ENCODE measurements at regions not wholly inside any gene's neighbourhood (a gene's known extent, or its start where the extent isn't known, plus 50 kb on each side); places are given as distances from the start of the nearest gene placed in this dataset.
"Not testable (repeated sequence)": the region's sequence is repeated elsewhere in the genome, so short reads cannot be mapped to it uniquely, and the experiment has no call there.

- not testable (repeated sequence) for DNase-seq
Observed at GRCh38 chr7:115789473-115789872, 241.1 kb downstream of the TFEC start.

- no peak for DNase-seq
Observed at GRCh38 chr7:115782696-115783490, 247.7 kb downstream of the TFEC start.

GRCh38 chr7:115779561-115779960 lies 251.0 kb downstream of the TFEC start:
- no peak for DNase-seq

GRCh38 chr7:115775981-115776380 lies 254.6 kb downstream of the TFEC start:
- DNase-seq, result no peak

GRCh38 chr7:115763347-115763746 lies 267.2 kb downstream of the TFEC start:
- no peak for DNase-seq

- DNase-seq, result no peak
Observed at GRCh38 chr7:115758025-115758424, 272.5 kb downstream of the TFEC start.

- DNase-seq, result no peak
Observed at GRCh38 chr7:115754226-115754625, 276.3 kb downstream of the TFEC start.

GRCh38 chr7:115749924-115750323 lies 280.6 kb downstream of the TFEC start:
- DNase-seq, result no peak

- no peak for DNase-seq
Observed at GRCh38 chr7:115748123-115748738, 282.3 kb downstream of the TFEC start.

- DNase-seq, result no peak
Observed at GRCh38 chr7:115747174-115747573, 283.4 kb downstream of the TFEC start.

- no peak for DNase-seq
Observed at GRCh38 chr7:115740043-115740442, 290.5 kb downstream of the TFEC start.

GRCh38 chr7:115734641-115735040 lies 295.9 kb downstream of the TFEC start:
- no peak for DNase-seq

- DNase-seq, result no peak
Observed at GRCh38 chr7:115731796-115732471, 298.6 kb downstream of the TFEC start.

GRCh38 chr7:115728518-115728917 lies 302.0 kb downstream of the TFEC start:
- DNase-seq, result no peak

GRCh38 chr7:115724400-115725056 lies 306.0 kb downstream of the TFEC start:
- DNase-seq, result no peak

GRCh38 chr7:115722302-115722977 lies 308.1 kb downstream of the TFEC start:
- no peak for DNase-seq

- no peak for DNase-seq
Observed at GRCh38 chr7:115721293-115722217, 309.0 kb downstream of the TFEC start.

GRCh38 chr7:115719963-115720362 lies 310.6 kb downstream of the TFEC start:
- DNase-seq, result no peak

GRCh38 chr7:115709664-115710063 lies 320.9 kb downstream of the TFEC start:
- no peak for DNase-seq

GRCh38 chr7:115708013-115708341 lies 322.6 kb downstream of the TFEC start:
- DNase-seq, result no peak

- no peak for DNase-seq
Observed at GRCh38 chr7:115707258-115708012, 323.1 kb downstream of the TFEC start.
